Naive B cell (primary cell): ENCODE measurements at regions not wholly inside any gene's neighbourhood (a gene's known extent, or its start where the extent isn't known, plus 50 kb on each side); places are given as distances from the start of the nearest gene placed in this dataset.
"Not testable (repeated sequence)": the region's sequence is repeated elsewhere in the genome, so short reads cannot be mapped to it uniquely, and the experiment has no call there.

Source experiments
- ATAC-seq, 2 donors: fragments of 150-1000 bp; cut with Tn5 transposase; 2 replicates each; pipeline ENCODE4 v1.10.0; 2021; ENCODE audit warnings: low read depth in 2 of 2, mild to moderate bottlenecking in 2 of 2, moderate library complexity in 2 of 2
- DNase-seq: peaks from one replicate; pipeline ENCODE4 v3.0.0; 2022
- H3K27ac Mint-ChIP-seq, 6 donors: one replicate each; pipeline ENCODE4 v1.8.0; 2020 to 2022; ENCODE audit warnings: mild to moderate bottlenecking in 6 of 6, mixed read lengths in 6 of 6, moderate library complexity in 5 of 6, inconsistent platforms in 2 of 6
- H3K27me3 Mint-ChIP-seq, 3 donors: one replicate each; pipeline ENCODE4 v1.8.0; 2021 to 2022; ENCODE audit warnings: mixed read lengths in 3 of 3, mild to moderate bottlenecking in 1 of 3
- H3K36me3 Mint-ChIP-seq, 2 donors: one replicate each; pipeline ENCODE4 v1.8.0; 2020 to 2022; ENCODE audit warnings: mixed read lengths in 2 of 2, inconsistent platforms in 1 of 2, mild to moderate bottlenecking in 1 of 2
- H3K4me1 Mint-ChIP-seq, 3 donors: one replicate each; pipeline ENCODE4 v1.8.0; 2020 to 2022; ENCODE audit warnings: mixed read lengths in 3 of 3, inconsistent platforms in 1 of 3, mild to moderate bottlenecking in 1 of 3, moderate library complexity in 1 of 3
- H3K4me3 Mint-ChIP-seq, 8 donors: one replicate each; pipeline ENCODE4 v1.8.0; 2020 to 2022; ENCODE audit warnings: mild to moderate bottlenecking in 8 of 8, mixed read lengths in 8 of 8, moderate library complexity in 8 of 8, inconsistent platforms in 2 of 8
- H3K9me3 Mint-ChIP-seq, 7 donors: one replicate each; pipeline ENCODE4 v1.8.0; 2020 to 2022; ENCODE audit warnings: mixed read lengths in 7 of 7, mild to moderate bottlenecking in 5 of 7, inconsistent platforms in 2 of 7, moderate library complexity in 1 of 7

DNA sequence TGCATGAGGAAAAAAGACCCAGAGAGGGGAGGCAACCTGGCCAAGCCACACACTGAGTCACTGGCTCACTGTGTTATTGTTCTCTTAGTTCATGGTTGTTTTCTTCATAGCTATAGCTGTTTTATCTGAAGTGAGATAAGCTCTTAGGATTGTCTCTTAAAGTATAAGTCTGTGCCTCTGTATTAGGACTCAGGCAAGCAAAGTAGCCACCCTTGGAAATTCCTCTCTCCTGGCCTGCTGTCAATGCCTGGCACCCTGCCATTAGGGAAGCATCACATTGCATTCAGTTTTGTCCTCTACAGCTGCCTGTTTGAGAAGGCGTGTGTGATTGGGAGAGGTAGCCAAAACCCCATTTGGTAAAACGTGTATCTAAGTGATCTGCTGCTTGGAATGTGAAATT lies 147.4 kb upstream of the GLRA1 start:
- DNase-seq: no peak
- no peak for ATAC-seq
- Mint-ChIP-seq H3K27me3 (peaks cover 14 to 23% (median 18%) of the 10 kb centered on the region in 3 donors), H3K4me1 (no peaks in the 10 kb centered on the region), H3K4me3 (no peak overlapping the region), H3K9me3 (peaks cover 0 to 4% (median 0%) of the 10 kb centered on the region in 7 donors), H3K36me3 (peaks cover 0 to 7% of the 10 kb centered on the region in 2 donors), H3K27ac (no peak overlapping the region)

DNA sequence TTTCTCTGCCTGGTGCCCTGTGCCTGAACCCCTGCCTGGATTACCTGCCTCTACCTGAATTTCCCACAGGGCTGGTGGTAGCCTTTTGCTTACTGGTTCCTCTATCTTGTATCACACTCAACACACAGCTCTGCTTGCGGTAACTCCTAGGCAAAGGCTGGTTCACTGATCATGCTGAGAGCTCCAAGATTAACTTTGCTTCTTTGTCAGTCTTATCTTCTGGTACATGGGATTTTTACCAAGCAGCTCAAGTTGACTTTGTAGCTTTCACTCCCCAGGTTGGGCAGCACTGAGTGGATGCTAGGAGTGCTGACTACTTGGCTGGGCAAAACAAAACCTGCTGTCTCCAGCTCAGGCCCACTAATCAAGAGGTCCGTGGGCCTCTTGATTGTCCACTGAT lies 145.9 kb upstream of the GLRA1 start:
- ATAC-seq (no peak), DNase-seq (no peak)
- H3K4me3 Mint-ChIP-seq: no peak overlapping the region
- peak overlapping the region in 1 of 6 donors; percentile 37 for H3K27ac Mint-ChIP-seq
- H3K4me1 Mint-ChIP-seq: no peaks in the 10 kb centered on the region
- H3K9me3 Mint-ChIP-seq: peaks cover 0 to 4% (median 0%) of the 10 kb centered on the region in 7 donors
- peaks cover 10 to 23% (median 18%) of the 10 kb centered on the region in 3 donors for H3K27me3 Mint-ChIP-seq
- H3K36me3 Mint-ChIP-seq: peaks cover 0 to 7% of the 10 kb centered on the region in 2 donors

GRCh38 chr5:152066784-152067183 lies 142.1 kb upstream of the GLRA1 start:
- ATAC-seq (no peak), DNase-seq (no peak)
- Mint-ChIP-seq H3K36me3 (no peaks in the 10 kb centered on the region), H3K9me3 (peaks cover 0 to 4% (median 0%) of the 10 kb centered on the region in 7 donors), H3K27me3 (peaks cover 0 to 4% (median 0%) of the 10 kb centered on the region in 3 donors), H3K4me1 (peaks cover 0 to 3% (median 2%) of the 10 kb centered on the region in 3 donors), H3K4me3 (no peak overlapping the region), H3K27ac (no peak overlapping the region)

DNA sequence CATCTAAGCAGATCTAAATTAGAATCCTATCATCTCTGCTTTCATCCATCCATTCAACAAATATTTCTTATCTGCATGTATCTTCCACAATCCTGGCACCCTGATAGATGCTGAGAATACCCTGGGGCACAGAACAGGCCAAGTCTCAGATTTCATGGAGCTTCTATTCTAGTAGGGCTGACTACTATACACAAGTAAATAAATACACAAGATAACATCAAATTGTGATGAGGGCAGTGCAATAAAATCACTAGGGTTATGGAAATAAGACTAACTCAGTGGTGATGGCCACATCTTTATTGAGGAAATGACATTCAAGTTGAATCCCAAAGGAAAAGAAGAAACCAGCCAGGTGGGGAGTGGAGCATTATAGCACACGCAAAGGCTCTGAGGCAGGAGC lies 138.4 kb upstream of the GLRA1 start:
- ATAC-seq (no peak), DNase-seq (no peak)
- Mint-ChIP-seq H3K4me3 (no peak overlapping the region), H3K27ac (no peak overlapping the region), H3K9me3 (peaks cover 0 to 10% (median 3%) of the 10 kb centered on the region in 7 donors), H3K4me1 (peaks cover 6 to 18% (median 9%) of the 10 kb centered on the region in 3 donors), H3K27me3 (no peaks in the 10 kb centered on the region), H3K36me3 (no peaks in the 10 kb centered on the region)

GRCh38 chr5:152061095-152061494 lies 136.4 kb upstream of the GLRA1 start:
- peak; percentile 59 for DNase-seq
- Mint-ChIP-seq H3K9me3 (peaks cover 0 to 10% (median 3%) of the 10 kb centered on the region in 7 donors), H3K4me1 (peaks cover 6 to 18% (median 9%) of the 10 kb centered on the region in 3 donors), H3K27ac (peak overlapping the region; percentile 61 to 98 (median 90)), H3K36me3 (no peaks in the 10 kb centered on the region), H3K27me3 (no peaks in the 10 kb centered on the region), H3K4me3 (peak overlapping the region in 5 of 8 donors; percentile 1 to 57 (median 3))
- ATAC-seq: peak; percentile 95 to 97

DNA sequence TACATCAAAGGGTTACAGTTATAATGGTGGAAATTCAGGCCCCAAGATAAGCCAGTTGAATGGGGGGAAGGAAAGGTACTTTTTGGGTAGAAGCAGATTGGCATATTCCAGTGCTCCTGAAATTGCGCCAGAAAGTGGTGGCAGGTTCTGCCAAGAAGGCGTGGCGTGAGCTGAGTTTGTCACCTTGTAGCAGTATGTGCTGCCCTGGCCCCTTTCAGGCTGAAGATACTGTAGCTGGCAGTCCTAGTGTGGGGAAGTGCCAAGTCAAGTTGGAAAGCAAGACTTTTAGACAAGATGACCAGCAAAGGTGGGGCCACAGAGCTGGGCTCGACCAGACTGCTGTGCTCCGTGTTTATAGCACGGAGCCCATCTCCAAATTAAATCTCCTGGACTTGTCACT lies 133.6 kb upstream of the GLRA1 start:
- H3K9me3 Mint-ChIP-seq: peaks cover 0 to 9% (median 3%) of the 10 kb centered on the region in 7 donors
- ATAC-seq: no peak
- no peak overlapping the region for H3K4me3 Mint-ChIP-seq
- peaks cover 6 to 18% (median 9%) of the 10 kb centered on the region in 3 donors for H3K4me1 Mint-ChIP-seq
- H3K36me3 Mint-ChIP-seq: no peaks in the 10 kb centered on the region
- no peak for DNase-seq
- H3K27me3 Mint-ChIP-seq: peaks cover 5 to 17% (median 10%) of the 10 kb centered on the region in 3 donors
- peak overlapping the region in 2 of 6 donors; percentile 21 to 57 for H3K27ac Mint-ChIP-seq

- H3K9me3 Mint-ChIP-seq: peaks cover 0 to 14% (median 11%) of the 10 kb centered on the region in 7 donors
- peaks cover 0 to 7% of the 10 kb centered on the region in 2 donors for H3K36me3 Mint-ChIP-seq
- DNase-seq: no peak
- H3K4me3 Mint-ChIP-seq: no peak overlapping the region
- peaks cover 10 to 30% (median 14%) of the 10 kb centered on the region in 3 donors for H3K27me3 Mint-ChIP-seq
- H3K27ac Mint-ChIP-seq: no peak overlapping the region
- peaks cover 6 to 16% (median 9%) of the 10 kb centered on the region in 3 donors for H3K4me1 Mint-ChIP-seq
- ATAC-seq: no peak
Observed at GRCh38 chr5:152056931-152057330, 132.3 kb upstream of the GLRA1 start.

- H3K4me1 Mint-ChIP-seq: no peaks in the 10 kb centered on the region
- DNase-seq (no peak), ATAC-seq (no peak)
- no peak overlapping the region for H3K4me3 Mint-ChIP-seq
- H3K36me3 Mint-ChIP-seq: peaks cover 0 to 16% of the 10 kb centered on the region in 2 donors
- H3K27ac Mint-ChIP-seq: peak overlapping the region in 1 of 6 donors; percentile 63
- peaks cover 15 to 30% (median 21%) of the 10 kb centered on the region in 3 donors for H3K27me3 Mint-ChIP-seq
- peaks cover 14 to 52% (median 27%) of the 10 kb centered on the region in 7 donors for H3K9me3 Mint-ChIP-seq
Observed at GRCh38 chr5:152052470-152052869, 127.8 kb upstream of the GLRA1 start.

- Mint-ChIP-seq H3K9me3 (peaks cover 15 to 52% (median 29%) of the 10 kb centered on the region in 7 donors), H3K4me3 (no peak overlapping the region), H3K27ac (no peak overlapping the region), H3K27me3 (peaks cover 15 to 30% (median 21%) of the 10 kb centered on the region in 3 donors), H3K36me3 (peaks cover 0 to 16% of the 10 kb centered on the region in 2 donors), H3K4me1 (no peaks in the 10 kb centered on the region)
- DNase-seq: no peak
- no peak for ATAC-seq
Observed at GRCh38 chr5:152051499-152052454, 127.1 kb upstream of the GLRA1 start.

DNA sequence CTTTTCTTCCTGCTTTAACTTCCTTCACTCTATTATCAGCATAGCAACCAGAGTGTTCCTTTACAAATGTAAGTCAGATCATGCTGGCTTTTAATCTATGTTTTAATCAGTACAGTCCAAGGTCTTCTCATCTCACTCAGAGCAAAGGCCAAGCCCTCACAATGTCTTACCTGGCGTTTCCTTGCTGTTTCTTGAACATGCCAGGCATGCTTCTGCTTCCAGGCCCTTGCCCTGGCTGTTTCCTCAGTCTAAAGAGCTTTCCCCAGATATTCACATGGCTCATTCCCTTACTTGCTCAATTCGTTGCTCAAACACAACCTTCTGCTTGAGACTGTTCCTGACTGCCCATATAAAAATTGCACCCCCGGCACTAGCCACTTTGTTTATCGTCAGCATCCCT lies 121.7 kb upstream of the GLRA1 start:
- no peak for ATAC-seq

DNA sequence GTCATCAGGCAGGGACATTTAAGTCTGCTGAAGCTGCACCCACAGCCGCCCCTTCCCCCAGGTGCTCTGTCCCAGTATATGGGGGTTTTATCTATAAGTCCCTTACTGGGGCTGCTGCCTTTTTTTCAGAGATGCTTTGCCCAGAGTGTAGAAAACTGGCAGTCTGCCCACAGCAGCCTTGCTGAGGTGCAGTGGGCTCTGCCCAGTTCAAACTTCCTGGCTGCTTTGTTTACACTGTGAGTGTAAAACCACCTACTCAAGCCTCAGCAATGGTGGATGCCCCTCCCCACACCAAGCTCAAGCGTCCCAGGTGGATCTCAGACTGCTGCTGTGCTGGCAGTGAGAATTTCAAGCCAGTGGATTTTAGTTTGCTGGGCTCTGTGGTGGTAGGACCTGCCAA lies 114.2 kb upstream of the GLRA1 start:
- H3K36me3 Mint-ChIP-seq, DNase-seq, ATAC-seq, H3K27ac Mint-ChIP-seq, H3K4me3 Mint-ChIP-seq, H3K4me1 Mint-ChIP-seq, H3K27me3 Mint-ChIP-seq, H3K9me3 Mint-ChIP-seq: not testable (repeated sequence)

More for the DNA sequence above, 121.7 kb upstream of the GLRA1 start:
- peaks cover 0 to 6% (median 4%) of the 10 kb centered on the region in 3 donors for H3K27me3 Mint-ChIP-seq
- no peak overlapping the region for H3K4me3 Mint-ChIP-seq
- H3K27ac Mint-ChIP-seq: no peak overlapping the region
- no peaks in the 10 kb centered on the region for H3K4me1 Mint-ChIP-seq
- no peak for DNase-seq
- H3K36me3 Mint-ChIP-seq: peaks cover 0 to 4% of the 10 kb centered on the region in 2 donors
- peaks cover 12 to 39% (median 29%) of the 10 kb centered on the region in 7 donors for H3K9me3 Mint-ChIP-seq

DNA sequence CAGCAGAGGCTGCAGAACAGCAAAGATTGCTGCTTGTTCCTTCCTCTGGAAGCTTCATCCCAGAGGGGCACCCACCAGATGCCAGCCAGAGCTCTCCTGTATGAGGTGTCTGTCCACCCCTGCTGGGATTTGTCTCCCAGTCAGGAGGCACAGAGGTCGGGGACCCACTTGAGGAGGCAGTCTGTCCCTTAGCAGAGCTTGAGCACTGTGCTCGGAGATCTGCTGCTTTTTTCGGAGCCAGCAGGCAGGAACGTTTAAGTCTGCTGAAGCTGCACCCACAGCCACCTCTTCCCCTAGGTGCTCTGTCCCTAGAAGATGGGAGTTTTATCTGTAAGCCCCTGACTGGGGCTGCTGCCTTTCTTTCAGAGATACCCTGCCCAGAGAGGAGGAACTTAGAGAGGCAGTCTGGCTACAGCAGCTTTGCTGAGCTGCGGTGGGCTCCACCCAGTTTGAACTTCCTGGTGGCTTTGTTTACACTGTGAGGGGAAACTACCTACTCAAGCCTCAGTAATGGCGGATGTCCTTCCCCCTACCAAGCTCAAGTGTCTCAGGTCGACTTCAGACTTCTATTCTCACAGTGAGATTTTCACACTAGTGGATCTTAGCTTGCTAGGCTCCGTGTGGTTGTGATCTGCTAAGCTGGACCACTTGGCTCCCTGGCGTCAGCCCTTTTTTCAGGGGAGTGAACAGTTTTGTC lies 101.8 kb upstream of the GLRA1 start:
- peak; percentile 45 for DNase-seq
- Mint-ChIP-seq H3K4me1 (peaks cover 0 to 23% (median 8%) of the 10 kb centered on the region in 3 donors), H3K27ac (peak overlapping the region; percentile 18 to 92 (median 76)), H3K4me3 (peak overlapping the region in 7 of 8 donors; percentile 4 to 85 (median 50)), H3K27me3 (peaks cover 0 to 10% (median 8%) of the 10 kb centered on the region in 3 donors), H3K36me3 (peaks cover 10 to 42% of the 10 kb centered on the region in 2 donors), H3K9me3 (peaks cover 8 to 77% (median 28%) of the 10 kb centered on the region in 7 donors)
- peak; percentile 56 for ATAC-seq

DNA sequence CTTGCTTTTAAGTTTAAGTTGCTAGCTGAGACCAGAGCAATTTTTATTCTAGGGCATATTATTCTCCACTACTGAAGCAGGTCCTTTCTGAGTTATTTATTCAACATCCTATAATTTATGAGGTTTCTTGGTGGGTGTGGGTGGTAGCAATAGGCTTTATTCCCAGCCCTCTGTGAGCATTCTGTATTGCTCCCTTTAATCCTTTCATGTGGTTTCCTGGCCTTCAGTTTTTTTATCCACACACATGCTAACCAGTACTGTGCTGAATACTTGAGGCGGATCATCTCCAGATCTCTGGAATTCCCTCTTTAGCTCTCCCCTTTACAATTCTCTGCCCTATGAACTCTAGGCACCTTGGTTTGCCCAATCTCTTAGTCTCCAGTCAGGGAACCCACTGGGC lies 91.8 kb upstream of the GLRA1 start:
- DNase-seq (no peak), ATAC-seq (no peak)
- Mint-ChIP-seq H3K4me1 (no peaks in the 10 kb centered on the region), H3K36me3 (peaks cover 5% of the 10 kb centered on the region in 2 donors), H3K27ac (no peak overlapping the region), H3K9me3 (peaks cover 4 to 18% (median 8%) of the 10 kb centered on the region in 7 donors), H3K4me3 (no peak overlapping the region), H3K27me3 (peaks cover 0 to 5% (median 3%) of the 10 kb centered on the region in 3 donors)
